ENCODE measurements at regions not wholly inside any gene's neighbourhood (a gene's known extent, or its start where the extent isn't known, plus 50 kb on each side); places are given as distances from the start of the nearest gene placed in this dataset.
"Not testable (repeated sequence)": the region's sequence is repeated elsewhere in the genome, so short reads cannot be mapped to it uniquely, and the experiment has no call there.

GRCh38 chr3:65120156-65120555, 432.4 kb upstream of the ADAMTS9 start:
- not testable (repeated sequence) for DNase-seq (ENCODE audit: low read depth in 3 of 3, low spot score in 2 of 3)

GRCh38 chr3:65118912-65119499, 431.2 kb upstream of the ADAMTS9 start:
- no peak for DNase-seq (ENCODE audit: low read depth in 3 of 3, low spot score in 2 of 3)

- DNase-seq (ENCODE audit: low read depth in 3 of 3, low spot score in 2 of 3): no peak
Measured at GRCh38 chr3:65114041-65114440, 426.2 kb upstream of the ADAMTS9 start.

- no peak for DNase-seq (ENCODE audit: low read depth in 3 of 3, low spot score in 2 of 3)
Measured at GRCh38 chr3:65112751-65113300, 425.0 kb upstream of the ADAMTS9 start.

GRCh38 chr3:65110661-65111060, 422.9 kb upstream of the ADAMTS9 start:
- no peak for DNase-seq (ENCODE audit: low read depth in 3 of 3, low spot score in 2 of 3)

GRCh38 chr3:65109966-65110500, 422.2 kb upstream of the ADAMTS9 start:
- DNase-seq (ENCODE audit: low read depth in 3 of 3, low spot score in 2 of 3): no peak

- no peak for DNase-seq (ENCODE audit: low read depth in 3 of 3, low spot score in 2 of 3)
Measured at GRCh38 chr3:65107174-65107573, 419.4 kb upstream of the ADAMTS9 start.

GRCh38 chr3:65101450-65101849, 413.6 kb upstream of the ADAMTS9 start:
- DNase-seq (ENCODE audit: low read depth in 3 of 3, low spot score in 2 of 3): no peak

- DNase-seq (ENCODE audit: low read depth in 3 of 3, low spot score in 2 of 3): no peak
Measured at GRCh38 chr3:65098400-65098799, 410.6 kb upstream of the ADAMTS9 start.

- DNase-seq (ENCODE audit: low read depth in 3 of 3, low spot score in 2 of 3): no peak
Measured at GRCh38 chr3:65096110-65096745, 408.4 kb upstream of the ADAMTS9 start.

- no peak for DNase-seq (ENCODE audit: low read depth in 3 of 3, low spot score in 2 of 3)
Measured at GRCh38 chr3:65094723-65095122, 406.9 kb upstream of the ADAMTS9 start.

GRCh38 chr3:65093641-65094040, 405.8 kb upstream of the ADAMTS9 start:
- DNase-seq (ENCODE audit: low read depth in 3 of 3, low spot score in 2 of 3): no peak

- DNase-seq (ENCODE audit: low read depth in 3 of 3, low spot score in 2 of 3): no peak
Measured at GRCh38 chr3:65091565-65091964, 403.8 kb upstream of the ADAMTS9 start.

GRCh38 chr3:65083240-65083639, 395.4 kb upstream of the ADAMTS9 start:
- no peak for DNase-seq (ENCODE audit: low read depth in 3 of 3, low spot score in 2 of 3)

- no peak for DNase-seq (ENCODE audit: low read depth in 3 of 3, low spot score in 2 of 3)
Measured at GRCh38 chr3:65081536-65081935, 393.7 kb upstream of the ADAMTS9 start.

GRCh38 chr3:65080432-65080831, 392.6 kb upstream of the ADAMTS9 start:
- no peak for DNase-seq (ENCODE audit: low read depth in 3 of 3, low spot score in 2 of 3)

- DNase-seq (ENCODE audit: low read depth in 3 of 3, low spot score in 2 of 3): no peak
Measured at GRCh38 chr3:65079560-65079959, 391.8 kb upstream of the ADAMTS9 start.

- DNase-seq (ENCODE audit: low read depth in 3 of 3, low spot score in 2 of 3): no peak
Measured at GRCh38 chr3:65078748-65079147, 390.9 kb upstream of the ADAMTS9 start.

- DNase-seq (ENCODE audit: low read depth in 3 of 3, low spot score in 2 of 3): no peak
Measured at GRCh38 chr3:65077124-65077523, 389.3 kb upstream of the ADAMTS9 start.

GRCh38 chr3:65070968-65071367, 383.2 kb upstream of the ADAMTS9 start:
- no peak for DNase-seq (ENCODE audit: low read depth in 3 of 3, low spot score in 2 of 3)

GRCh38 chr3:65060904-65061303, 373.1 kb upstream of the ADAMTS9 start:
- DNase-seq (ENCODE audit: low read depth in 3 of 3, low spot score in 2 of 3): no peak

- DNase-seq (ENCODE audit: low read depth in 3 of 3, low spot score in 2 of 3): no peak
Measured at GRCh38 chr3:65052101-65052500, 364.3 kb upstream of the ADAMTS9 start.
